ENCODE measurements at regions not wholly inside any gene's neighbourhood (a gene's known extent, or its start where the extent isn't known, plus 50 kb on each side); places are given as distances from the start of the nearest gene placed in this dataset.

GRCh38 chr2:193371200-193371599 lies 1176.5 kb upstream of the TMEFF2 start:
- POLR2A ChIA-PET, result no interaction called here
- DNase-seq (ENCODE audit: low read depth, low spot score) (no peak), FAIRE-seq (no peak), ATAC-seq (no peak)
- BruUV-seq (replicated peaks), result no TSS peak
- H3K27me3 ChIP-seq (replicated peaks in 1 of 2; ENCODE audit: control insufficient read depth in 2 of 2, insufficient read depth in 2 of 2, low read length in 1 of 2), result no peaks in the 10 kb centered on the region
- no peak overlapping the region for H3K9ac ChIP-seq (ENCODE audit: control insufficient read depth, insufficient read depth, low read length)
- RAD21 ChIA-PET (ENCODE audit: unreplicated experiment), result no interaction called here
- H2AFZ ChIP-seq (ENCODE audit: control insufficient read depth, low read depth, low read length), result no peak overlapping the region
- TF ChIP-seq SRF (IDR thresholded peaks at IDR 0.05; ENCODE audit: low read depth in 2 of 2, low read length in 2 of 2) (no peak), PAX5 (IDR thresholded peaks at IDR 0.05; ENCODE audit: borderline replicate concordance, low read depth, low read length) (no peak), RFX5 (IDR thresholded peaks at IDR 0.05; ENCODE audit: low read depth, low read length) (no peak), CEBPB (IDR thresholded peaks at IDR 0.05; ENCODE audit: borderline replicate concordance in 1 of 2, low read depth in 2 of 2, low read length in 2 of 2) (no peak), BHLHE40 (IDR thresholded peaks at IDR 0.05; ENCODE audit: borderline replicate concordance in 1 of 2, low read depth in 2 of 2, low read length in 1 of 2) (no peak), SP1 (IDR thresholded peaks at IDR 0.05; ENCODE audit: low read depth, low read length) (no peak), ZNF687 (IDR thresholded peaks at IDR 0.05) (no peak), PBX3 (IDR thresholded peaks at IDR 0.05; ENCODE audit: insufficient replicate concordance, low read depth, low read length) (no peak), CBX3 (IDR thresholded peaks at IDR 0.05; ENCODE audit: borderline replicate concordance, low read depth) (no peak), TCF3 (IDR thresholded peaks at IDR 0.05; ENCODE audit: borderline replicate concordance, insufficient read depth, low read depth, low read length) (no peak), ZNF24 (IDR thresholded peaks at IDR 0.05) (no peak), YBX1 (IDR thresholded peaks at IDR 0.05) (no peak), KLF5 (IDR thresholded peaks at IDR 0.05; ENCODE audit: partially characterized antibody) (no peak), NR2F1 (conservative IDR thresholded peaks at IDR 0.05) (no peak), USF1 (IDR thresholded peaks at IDR 0.05; ENCODE audit: borderline replicate concordance, extremely low read length, insufficient read depth, low read depth, low read length) (no peak), NFYA (IDR thresholded peaks at IDR 0.05; ENCODE audit: borderline replicate concordance, low read depth, low read length) (no peak), ZBED1 (IDR thresholded peaks at IDR 0.05; ENCODE audit: borderline replicate concordance) (no peak), TAF1 (IDR thresholded peaks at IDR 0.05; ENCODE audit: borderline replicate concordance, low read depth, low read length) (no peak), STAT1 (conservative IDR thresholded peaks at IDR 0.05) (no peak)
- H3K36me3 ChIP-seq (ENCODE audit: control insufficient read depth in 2 of 2, insufficient read depth in 2 of 2, low read length in 1 of 2), result no peaks in the 10 kb centered on the region
- no peak overlapping the region for H3K4me3 ChIP-seq
- CTCF ChIA-PET, result no interaction called here
- no peak overlapping the region for H3K27ac ChIP-seq (ENCODE audit: control insufficient read depth, insufficient read depth)
- H3K4me2 ChIP-seq (ENCODE audit: control insufficient read depth, insufficient read depth), result no peak overlapping the region
- H3K79me2 ChIP-seq (ENCODE audit: control insufficient read depth, insufficient read depth, low read length), result no peaks in the 10 kb centered on the region
- 38% methylated on average over 7 of the region's 7 CpGs for WGBS (ENCODE audit: insufficient coverage, insufficient replicate concordance, low lambda C conversion rate, missing lambda C conversion rate)
- SMC1A ChIA-PET (ENCODE audit: uncharacterized antibody, unreplicated experiment), result no interaction called here
- no peaks in the 10 kb centered on the region for H3K9me3 ChIP-seq (replicated peaks; ENCODE audit: control insufficient read depth, insufficient read depth, low read length)
- intact Hi-C loops (cut with micrococcal nuclease; ENCODE audit: unreplicated experiment), result no loop called here
- in situ Hi-C loops (cut with MboI), result no loop called here
- H3K4me1 ChIP-seq (ENCODE audit: control insufficient read depth, insufficient read depth, low read length), result no peaks in the 10 kb centered on the region
- H4K20me1 ChIP-seq (ENCODE audit: control insufficient read depth, insufficient read depth), result no peaks in the 10 kb centered on the region

Data from GM12878 (cell line).